Tibial nerve (tissue), 4 donors: ENCODE measurements at regions not wholly inside any gene's neighbourhood (a gene's known extent, or its start where the extent isn't known, plus 50 kb on each side); places are given as distances from the start of the nearest gene placed in this dataset.

Experiments used
- DNase-seq, 2 donors: peaks; one replicate each; pipeline ENCODE4 v3.0.0-alpha.2; 2019; ENCODE audit warnings: low spot score in 2 of 2
- H3K27ac ChIP-seq, 4 donors: fragments of 200-600 bp; sonication (generic) in 3 of 4; one replicate each; pipeline ENCODE4 v1.5.1; 2017 to 2019; ENCODE audit warnings: mild to moderate bottlenecking in 1 of 4
- H3K27me3 ChIP-seq, 2 donors: fragments of 200-600 bp; sonication (generic) in 1 of 2; one replicate each; pipeline versions ENCODE4 v1.5.1 to v1.6.0; 2017 to 2019
- H3K36me3 ChIP-seq, 3 donors: fragments of 200-600 bp; sonication (generic); one replicate each; pipeline ENCODE4 v1.5.1; 2018 to 2019
- H3K4me1 ChIP-seq, 4 donors: fragments of 200-600 bp; sonication (generic) in 3 of 4; one replicate each; pipeline ENCODE4 v1.5.1; 2017 to 2019
- H3K4me3 ChIP-seq, 4 donors: fragments of 200-600 bp; sonication (generic) in 3 of 4; one replicate each; pipeline ENCODE4 v1.5.1; 2017 to 2019; ENCODE audit warnings: mild to moderate bottlenecking in 1 of 4, moderate library complexity in 1 of 4
- H3K9me3 ChIP-seq, 4 donors: fragments of 200-600 bp; sonication (generic) in 3 of 4; one replicate each; pipeline ENCODE4 v1.5.1; 2017 to 2019
- EP300 ChIP-seq, 2 donors: sonication (generic); formaldehyde crosslinking; IDR thresholded peaks; one replicate each; pipeline ENCODE4 v1.6.1; 2017; ENCODE audit warnings: antibody characterized with exemption in 2 of 2, mild to moderate bottlenecking in 1 of 2
- POLR2A ChIP-seq, 2 donors: fragments of 450-650 bp; IDR thresholded peaks; one replicate each; pipeline ENCODE4 v1.6.1; 2017; ENCODE audit warnings: antibody characterized with exemption in 2 of 2, mild to moderate bottlenecking in 2 of 2, moderate library complexity in 2 of 2
- WGBS, 2 donors: methylation state at CpG; one replicate each; pipeline ENCODE4 v1.1.5; 2018; 5-methylcytosine and 5-hydroxymethylcytosine counted together
- TF ChIP-seq, protein P1 (sequence below), 5 experiments: fragments of 200-600 bp in 3 of 5; fragments of 450-650 bp in 2 of 5; sonication (generic) in 3 of 5; IDR thresholded peaks; one replicate each; pipeline ENCODE4 v1.5.1; 2016 to 2019; ENCODE audit warnings: antibody characterized with exemption in 5 of 5, mild to moderate bottlenecking in 3 of 5, moderate library complexity in 2 of 5

- Histone ChIP-seq H3K4me1 (no peaks in the 10 kb centered on the region), H3K36me3 (no peaks in the 10 kb centered on the region), H3K27ac (no peak overlapping the region), H3K27me3 (no peaks in the 10 kb centered on the region), H3K9me3 (no peaks in the 10 kb centered on the region), H3K4me3 (no peak overlapping the region)
- DNase-seq = no peak
- WGBS, 2 donors = 69% methylated on average over 11 of the region's 11 CpGs
- TF ChIP-seq, protein P1, sequence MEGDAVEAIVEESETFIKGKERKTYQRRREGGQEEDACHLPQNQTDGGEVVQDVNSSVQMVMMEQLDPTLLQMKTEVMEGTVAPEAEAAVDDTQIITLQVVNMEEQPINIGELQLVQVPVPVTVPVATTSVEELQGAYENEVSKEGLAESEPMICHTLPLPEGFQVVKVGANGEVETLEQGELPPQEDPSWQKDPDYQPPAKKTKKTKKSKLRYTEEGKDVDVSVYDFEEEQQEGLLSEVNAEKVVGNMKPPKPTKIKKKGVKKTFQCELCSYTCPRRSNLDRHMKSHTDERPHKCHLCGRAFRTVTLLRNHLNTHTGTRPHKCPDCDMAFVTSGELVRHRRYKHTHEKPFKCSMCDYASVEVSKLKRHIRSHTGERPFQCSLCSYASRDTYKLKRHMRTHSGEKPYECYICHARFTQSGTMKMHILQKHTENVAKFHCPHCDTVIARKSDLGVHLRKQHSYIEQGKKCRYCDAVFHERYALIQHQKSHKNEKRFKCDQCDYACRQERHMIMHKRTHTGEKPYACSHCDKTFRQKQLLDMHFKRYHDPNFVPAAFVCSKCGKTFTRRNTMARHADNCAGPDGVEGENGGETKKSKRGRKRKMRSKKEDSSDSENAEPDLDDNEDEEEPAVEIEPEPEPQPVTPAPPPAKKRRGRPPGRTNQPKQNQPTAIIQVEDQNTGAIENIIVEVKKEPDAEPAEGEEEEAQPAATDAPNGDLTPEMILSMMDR (IDR thresholded peaks at IDR 0.05) = no peak
- TF ChIP-seq EP300 (IDR thresholded peaks at IDR 0.05) = no peak
- no peak for TF ChIP-seq POLR2A (IDR thresholded peaks at IDR 0.05)
Observed at GRCh38 chr2:122139739-122140420, 384.4 kb downstream of the TSN start.

DNA sequence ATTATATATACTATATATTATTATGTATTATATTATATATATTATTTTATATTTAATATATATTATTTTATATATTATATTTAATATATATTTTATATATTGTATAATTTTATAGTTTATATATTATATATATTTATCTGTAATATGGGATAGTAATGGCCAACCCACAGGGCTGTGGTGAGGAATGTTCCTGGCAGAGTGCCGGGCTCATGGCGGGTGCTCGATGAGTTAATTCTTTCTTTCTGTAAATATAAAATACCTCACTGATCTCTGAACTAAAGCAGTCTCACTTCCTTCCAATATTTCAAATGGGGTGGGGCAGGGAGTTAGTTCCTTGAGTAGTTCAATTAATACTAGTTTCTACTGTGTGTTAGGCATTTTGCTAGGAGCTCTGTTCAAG, 389.4 kb downstream of the TSN start:
- Histone ChIP-seq H3K4me3 (no peak overlapping the region), H3K4me1 (no peaks in the 10 kb centered on the region), H3K36me3 (no peaks in the 10 kb centered on the region), H3K27me3 (no peaks in the 10 kb centered on the region), H3K9me3 (no peaks in the 10 kb centered on the region), H3K27ac (no peak overlapping the region)
- TF ChIP-seq, protein P1 (IDR thresholded peaks at IDR 0.05) = no peak
- TF ChIP-seq POLR2A (IDR thresholded peaks at IDR 0.05) (no peak), EP300 (IDR thresholded peaks at IDR 0.05) (no peak)
- no peak for DNase-seq
- 91 to 93% methylated on average over 3 of the region's 3 CpGs for WGBS, 2 donors

DNA sequence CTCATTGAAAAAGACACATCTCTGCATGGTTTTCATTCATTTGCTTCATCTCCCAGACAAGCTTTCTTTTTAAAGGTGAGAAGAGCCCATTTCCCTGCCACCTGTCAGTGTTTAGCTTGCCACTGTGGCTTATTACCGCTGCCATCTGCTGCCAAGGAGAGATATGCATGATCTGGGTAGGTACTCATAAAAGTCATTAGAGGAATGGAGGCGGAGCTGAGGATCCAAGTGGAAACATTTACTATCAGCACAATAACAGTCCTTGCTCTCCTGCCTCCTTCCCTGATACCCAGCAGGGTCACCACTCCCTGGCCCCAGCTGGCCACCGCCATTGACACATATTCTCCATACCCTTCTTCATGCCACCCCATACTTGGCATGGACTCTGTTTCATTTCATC, 390.4 kb downstream of the TSN start:
- no peak for DNase-seq
- Histone ChIP-seq H3K36me3 (no peaks in the 10 kb centered on the region), H3K4me1 (no peaks in the 10 kb centered on the region), H3K27me3 (no peaks in the 10 kb centered on the region), H3K27ac (no peak overlapping the region), H3K9me3 (no peaks in the 10 kb centered on the region), H3K4me3 (no peak overlapping the region)
- 95 to 100% methylated on average over 3 of the region's 3 CpGs for WGBS, 2 donors
- TF ChIP-seq, protein P1 (IDR thresholded peaks at IDR 0.05) = no peak
- TF ChIP-seq POLR2A (IDR thresholded peaks at IDR 0.05) (no peak), EP300 (IDR thresholded peaks at IDR 0.05) (no peak)

GRCh38 chr2:122148128-122148767, 392.8 kb downstream of the TSN start:
- no peak for DNase-seq
- no peak overlapping the region for H3K4me3 ChIP-seq
- TF ChIP-seq, protein P1 (IDR thresholded peaks at IDR 0.05) = no peak
- TF ChIP-seq EP300 (IDR thresholded peaks at IDR 0.05) (no peak), POLR2A (IDR thresholded peaks at IDR 0.05) (no peak)
- H3K27ac ChIP-seq = no peak overlapping the region
- 88 to 92% methylated on average over 4 of the region's 4 CpGs for WGBS, 2 donors
- no peaks in the 10 kb centered on the region for H3K27me3 ChIP-seq
- no peaks in the 10 kb centered on the region for H3K36me3 ChIP-seq
- H3K4me1 ChIP-seq = no peaks in the 10 kb centered on the region
- no peaks in the 10 kb centered on the region for H3K9me3 ChIP-seq

GRCh38 chr2:122150524-122151280, 395.3 kb downstream of the TSN start:
- no peaks in the 10 kb centered on the region for H3K36me3 ChIP-seq
- no peaks in the 10 kb centered on the region for H3K27me3 ChIP-seq
- TF ChIP-seq POLR2A (IDR thresholded peaks at IDR 0.05) (no peak), EP300 (IDR thresholded peaks at IDR 0.05) (no peak)
- TF ChIP-seq, protein P1 (IDR thresholded peaks at IDR 0.05) = no peak
- no peak overlapping the region for H3K27ac ChIP-seq
- H3K4me3 ChIP-seq = no peak overlapping the region
- 55 to 57% methylated on average over 7 of the region's 7 CpGs for whole genome bisulfite sequencing, 2 donors
- no peaks in the 10 kb centered on the region for H3K9me3 ChIP-seq
- no peaks in the 10 kb centered on the region for H3K4me1 ChIP-seq
- no peak for DNase-seq
